SK-N-SH (cell line): ENCODE measurements at regions not wholly inside any gene's neighbourhood (a gene's known extent, or its start where the extent isn't known, plus 50 kb on each side); places are given as distances from the start of the nearest gene placed in this dataset.
A peak's percentile ranks its signal among the peaks of the same experiment; 100 is the strongest.

Experiments
- CTCF ChIA-PET: fragments of 300-600, 350-600 bp; formaldehyde crosslinking; extraction: SDS; loops from one replicate; lab custom pipeline; 2021; lab: Yijun Ruan, JAX
- POLR2A ChIA-PET: fragments of 350-600 bp; sonication (Branson Sonifier 250); formaldehyde crosslinking; extraction: SDS; loops from one replicate; lab custom pipeline; 2020; ENCODE audit warnings: antibody characterized with exemption, inconsistent platforms; lab: Yijun Ruan, JAX
- DNase-seq: peaks from one replicate; pipeline ENCODE4 v3.0.0; 2012
- H2AFZ ChIP-seq: fragments of 200-600 bp; sonication (generic); 2 replicates; pipeline ENCODE4 v1.8.1; 2016; ENCODE audit warnings: antibody characterized with exemption, mild to moderate bottlenecking, low read depth
- H3F3A ChIP-seq: fragments of 200-600 bp; sonication (generic); replicated peaks from 2 replicates; pipeline ENCODE3; 2016; ENCODE audit warnings: antibody characterized with exemption, mild to moderate bottlenecking; ENCODE audit not compliant: insufficient read depth
- H3K27ac ChIP-seq, 2 experiments: fragments of 200-500 bp in 1 of 2; fragments of 200-600 bp in 1 of 2; sonication (Bioruptor generic) in 1 of 2; sonication (generic), shearing (Covaris generic) in 1 of 2; 2 replicates each; pipeline versions ENCODE4 v1.5.1 to v1.6.1; 2014 to 2016; ENCODE audit warnings: low read depth in 2 of 2, inconsistent platforms in 1 of 2, low read length in 1 of 2, mild to moderate bottlenecking in 1 of 2, mixed read lengths in 1 of 2
- H3K27me3 ChIP-seq: fragments of 200-600 bp; sonication (generic), shearing (Covaris generic); 2 replicates; pipeline ENCODE4 v1.6.1; 2016; ENCODE audit warnings: mixed run types; ENCODE audit not compliant: insufficient read depth
- H3K36me3 ChIP-seq, 2 experiments: fragments of 200-500 bp in 1 of 2; fragments of 200-600 bp in 1 of 2; sonication (Bioruptor generic) in 1 of 2; sonication (generic) in 1 of 2; replicated peaks in 1 of 2; 2 replicates each; pipeline versions ENCODE3 to v1.5.1; 2014 to 2016; ENCODE audit warnings: low read length in 1 of 2, mild to moderate bottlenecking in 1 of 2; ENCODE audit not compliant: insufficient read depth in 2 of 2, control insufficient read depth in 1 of 2
- H3K4me1 ChIP-seq, 2 experiments: fragments of 200-500 bp in 1 of 2; fragments of 200-600 bp in 1 of 2; sonication (Bioruptor generic) in 1 of 2; sonication (generic), shearing (Covaris generic) in 1 of 2; 2 replicates each; pipeline versions ENCODE4 v1.5.1 to v1.6.1; 2014 to 2016; ENCODE audit warnings: low read depth in 1 of 2, low read length in 1 of 2, mixed run types in 1 of 2; ENCODE audit not compliant: insufficient read depth in 2 of 2, control insufficient read depth in 1 of 2
- H3K4me2 ChIP-seq: fragments of 200-600 bp; sonication (generic), shearing (Covaris generic); 2 replicates; pipeline ENCODE4 v1.6.1; 2017; ENCODE audit warnings: mixed run types
- H3K4me3 ChIP-seq, 2 experiments: fragments of 200-500 bp in 1 of 2; fragments of 200-600 bp in 1 of 2; sonication (Bioruptor generic) in 1 of 2; sonication (generic), shearing (Covaris generic) in 1 of 2; 2 replicates each; pipeline versions ENCODE4 v1.5.1 to v1.8.1; 2014 to 2016; ENCODE audit warnings: low read depth in 2 of 2, inconsistent platforms in 1 of 2, low read length in 1 of 2, mild to moderate bottlenecking in 1 of 2, mixed read lengths in 1 of 2, moderate library complexity in 1 of 2
- H3K79me2 ChIP-seq: fragments of 200-600 bp; sonication (generic); 2 replicates; pipeline ENCODE4 v1.8.1; 2017; ENCODE audit warnings: mild to moderate bottlenecking; ENCODE audit not compliant: insufficient read depth
- H3K9ac ChIP-seq: fragments of 200-600 bp; sonication (generic); 2 replicates; pipeline ENCODE4 v1.6.1; 2017; ENCODE audit warnings: mixed run types
- H3K9me2 ChIP-seq: fragments of 200-600 bp; sonication (generic); 2 replicates; pipeline ENCODE4 v1.6.1; 2017; ENCODE audit warnings: mixed run types
- H3K9me3 ChIP-seq: fragments of 200-600 bp; sonication (generic); 2 replicates; pipeline ENCODE4 v1.6.1; 2017; ENCODE audit warnings: mixed run types, mild to moderate bottlenecking, moderate library complexity
- H4K20me1 ChIP-seq: fragments of 200-600 bp; sonication (generic); 2 replicates; pipeline ENCODE4 v1.6.1; 2017; ENCODE audit warnings: mild to moderate bottlenecking, mixed run types; ENCODE audit not compliant: insufficient read depth
- EP300 ChIP-seq, 2 experiments: IDR thresholded peaks; 2 replicates each; pipeline versions ENCODE4 v1.4.0 to v1.6.1; 2012; ENCODE audit warnings: borderline replicate concordance in 1 of 2, low read depth in 1 of 2, low read length in 1 of 2
- EZH2phosphoT487 ChIP-seq: fragments of 200-600 bp; sonication (generic); IDR thresholded peaks from 2 replicates; pipeline ENCODE4 v1.6.1; 2017; ENCODE audit warnings: low read depth, mixed run types, mild to moderate bottlenecking, antibody characterized with exemption, moderate library complexity, borderline replicate concordance
- FOSL2 ChIP-seq: IDR thresholded peaks from 2 replicates; pipeline ENCODE4 v1.4.0; 2012; ENCODE audit warnings: low read depth, mild to moderate bottlenecking, moderate library complexity, borderline replicate concordance
- FOXJ3 ChIP-seq: sonication (generic); formaldehyde crosslinking; IDR thresholded peaks from 2 replicates; pipeline ENCODE4 v1.5.1; 2020; ENCODE audit warnings: mild to moderate bottlenecking, missing genetic modification reagents
- FOXM1 ChIP-seq: IDR thresholded peaks from 2 replicates; pipeline ENCODE4 v1.4.0; 2012; ENCODE audit warnings: low read depth, mild to moderate bottlenecking
- GATA2 ChIP-seq: sonication (generic); formaldehyde crosslinking; IDR thresholded peaks from 2 replicates; pipeline ENCODE4 v1.5.0; 2020; ENCODE audit warnings: mild to moderate bottlenecking, missing genetic modification reagents
- JUND ChIP-seq: IDR thresholded peaks from 2 replicates; pipeline ENCODE4 v1.4.0; 2012
- MEF2A ChIP-seq: IDR thresholded peaks from 2 replicates; pipeline ENCODE4 v1.4.0; 2012; ENCODE audit warnings: low read depth, borderline replicate concordance
- NFIC ChIP-seq: IDR thresholded peaks from 2 replicates; pipeline ENCODE4 v1.4.0; 2012; ENCODE audit warnings: borderline replicate concordance
- NRF1 ChIP-seq: IDR thresholded peaks from 2 replicates; pipeline ENCODE4 v1.6.1; 2012; ENCODE audit warnings: low read depth, mild to moderate bottlenecking, low read length
- POLR2AphosphoS5 ChIP-seq: IDR thresholded peaks from 2 replicates; pipeline ENCODE4 v1.6.1; 2012; ENCODE audit warnings: low read depth, low read length
- RCOR1 ChIP-seq: fragments of 150-350 bp; IDR thresholded peaks from 2 replicates; pipeline ENCODE4 v1.6.1; 2017; ENCODE audit warnings: antibody characterized with exemption, low read length
- RFX5 ChIP-seq: IDR thresholded peaks from 2 replicates; pipeline ENCODE4 v1.6.1; 2012; ENCODE audit warnings: mild to moderate bottlenecking, improper control_type of control experiment, low read length
- RXRA ChIP-seq: IDR thresholded peaks from 2 replicates; pipeline ENCODE4 v1.4.0; 2012; ENCODE audit warnings: low read depth, mild to moderate bottlenecking, borderline replicate concordance
- SMC3 ChIP-seq: IDR thresholded peaks from 2 replicates; pipeline ENCODE4 v1.6.1; 2012; ENCODE audit warnings: low read depth, low read length, improper control_type of control experiment
- TCF12 ChIP-seq: IDR thresholded peaks from 2 replicates; pipeline ENCODE4 v1.4.0; 2012
- TEAD4 ChIP-seq: IDR thresholded peaks from 2 replicates; pipeline ENCODE4 v1.4.0; 2012; ENCODE audit warnings: mild to moderate bottlenecking, borderline replicate concordance; ENCODE audit not compliant: insufficient read depth
- YY1 ChIP-seq: IDR thresholded peaks from 2 replicates; pipeline ENCODE4 v1.4.0; 2012; ENCODE audit warnings: low read depth, mild to moderate bottlenecking
- WGBS: methylation state at CpG from one replicate; pipeline ENCODE4 v1.1.6; 2017; ENCODE audit warnings: low lambda C conversion rate; 5-methylcytosine and 5-hydroxymethylcytosine counted together
- TF ChIP-seq, protein P1 (sequence below): IDR thresholded peaks from 2 replicates; pipeline ENCODE4 v1.4.0; 2012; ENCODE audit warnings: low read depth
- TF ChIP-seq, protein P2 (sequence below): fragments of 200-600 bp; sonication (generic); IDR thresholded peaks from 2 replicates; pipeline ENCODE4 v1.6.1; 2017; ENCODE audit warnings: antibody characterized with exemption, mild to moderate bottlenecking, moderate library complexity
- TF ChIP-seq, protein P3 (sequence below): fragments of 150-350 bp; IDR thresholded peaks from 2 replicates; pipeline ENCODE4 v1.6.1; 2016; ENCODE audit warnings: mild to moderate bottlenecking, low read depth, low read length

DNA sequence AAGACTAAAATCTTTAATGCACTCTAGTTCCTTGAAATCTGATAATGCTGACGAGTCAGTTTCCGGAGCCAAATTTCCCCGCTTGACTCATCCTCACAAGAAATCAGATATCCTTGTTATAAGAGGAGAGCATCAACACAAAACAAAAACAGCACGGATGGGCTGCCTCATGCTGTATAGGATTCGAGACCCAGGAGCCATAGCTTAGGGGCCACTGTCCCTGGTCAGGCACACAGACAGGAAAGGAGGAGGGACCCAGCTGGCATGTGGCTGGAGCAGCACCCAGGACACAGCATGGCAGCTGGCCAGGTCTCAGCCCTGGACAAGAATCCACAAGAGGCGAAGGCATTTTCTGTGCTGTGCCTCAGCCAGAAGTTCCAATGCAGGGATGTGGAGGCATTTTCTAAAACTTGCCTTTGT lies 110.2 kb upstream of the SPATA13 start:
- no peak overlapping the region for H2AFZ ChIP-seq
- WGBS: 10% methylated on average over 5 of the region's 6 CpGs
- no peaks in the 10 kb centered on the region for H4K20me1 ChIP-seq
- CTCF ChIA-PET: interaction anchor here (1.0 to 5.0 kb wide), 3 partner anchors 30 to 178 kb away, joined by 3 to 42 read pairs (median 7); no protein-coding TSS in a partner anchor
- no peaks in the 10 kb centered on the region for H3K79me2 ChIP-seq
- TF ChIP-seq NRF1: no peak
- TF ChIP-seq EP300 (IDR thresholded peaks at IDR 0.05; ENCODE audit: borderline replicate concordance in 1 of 2, low read depth in 1 of 2, low read length in 1 of 2): peak in 1 of 2 experiments; percentile 48; a peak in 1 of 4 replicates
- TF ChIP-seq, protein P1, sequence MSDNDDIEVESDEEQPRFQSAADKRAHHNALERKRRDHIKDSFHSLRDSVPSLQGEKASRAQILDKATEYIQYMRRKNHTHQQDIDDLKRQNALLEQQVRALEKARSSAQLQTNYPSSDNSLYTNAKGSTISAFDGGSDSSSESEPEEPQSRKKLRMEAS: peak; percentile 1; the same call in 1 of the 2 replicates
- TF ChIP-seq POLR2AphosphoS5: no peak
- TF ChIP-seq RXRA: 0 out of 2 replicates have a peak, but pooled peaks have one; percentile 30
- TF ChIP-seq, protein P2, sequence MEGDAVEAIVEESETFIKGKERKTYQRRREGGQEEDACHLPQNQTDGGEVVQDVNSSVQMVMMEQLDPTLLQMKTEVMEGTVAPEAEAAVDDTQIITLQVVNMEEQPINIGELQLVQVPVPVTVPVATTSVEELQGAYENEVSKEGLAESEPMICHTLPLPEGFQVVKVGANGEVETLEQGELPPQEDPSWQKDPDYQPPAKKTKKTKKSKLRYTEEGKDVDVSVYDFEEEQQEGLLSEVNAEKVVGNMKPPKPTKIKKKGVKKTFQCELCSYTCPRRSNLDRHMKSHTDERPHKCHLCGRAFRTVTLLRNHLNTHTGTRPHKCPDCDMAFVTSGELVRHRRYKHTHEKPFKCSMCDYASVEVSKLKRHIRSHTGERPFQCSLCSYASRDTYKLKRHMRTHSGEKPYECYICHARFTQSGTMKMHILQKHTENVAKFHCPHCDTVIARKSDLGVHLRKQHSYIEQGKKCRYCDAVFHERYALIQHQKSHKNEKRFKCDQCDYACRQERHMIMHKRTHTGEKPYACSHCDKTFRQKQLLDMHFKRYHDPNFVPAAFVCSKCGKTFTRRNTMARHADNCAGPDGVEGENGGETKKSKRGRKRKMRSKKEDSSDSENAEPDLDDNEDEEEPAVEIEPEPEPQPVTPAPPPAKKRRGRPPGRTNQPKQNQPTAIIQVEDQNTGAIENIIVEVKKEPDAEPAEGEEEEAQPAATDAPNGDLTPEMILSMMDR: no peak
- no peak for TF ChIP-seq FOXJ3
- TF ChIP-seq EZH2phosphoT487: no peak
- TF ChIP-seq YY1: no peak
- 0 out of 2 replicates have a peak, but pooled peaks have one; percentile 19 for TF ChIP-seq TEAD4
- TF ChIP-seq JUND: peak; percentile 81
- TF ChIP-seq RFX5: no peak
- TF ChIP-seq SMC3: no peak
- TF ChIP-seq, protein P3, sequence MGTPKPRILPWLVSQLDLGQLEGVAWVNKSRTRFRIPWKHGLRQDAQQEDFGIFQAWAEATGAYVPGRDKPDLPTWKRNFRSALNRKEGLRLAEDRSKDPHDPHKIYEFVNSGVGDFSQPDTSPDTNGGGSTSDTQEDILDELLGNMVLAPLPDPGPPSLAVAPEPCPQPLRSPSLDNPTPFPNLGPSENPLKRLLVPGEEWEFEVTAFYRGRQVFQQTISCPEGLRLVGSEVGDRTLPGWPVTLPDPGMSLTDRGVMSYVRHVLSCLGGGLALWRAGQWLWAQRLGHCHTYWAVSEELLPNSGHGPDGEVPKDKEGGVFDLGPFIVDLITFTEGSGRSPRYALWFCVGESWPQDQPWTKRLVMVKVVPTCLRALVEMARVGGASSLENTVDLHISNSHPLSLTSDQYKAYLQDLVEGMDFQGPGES: no peak
- peak; percentile 46 for TF ChIP-seq TCF12
- TF ChIP-seq FOXM1: no peak
- TF ChIP-seq NFIC: peak; percentile 80
- TF ChIP-seq GATA2 (CRISPR knock-in tag): no peak
- TF ChIP-seq RCOR1: no peak
- TF ChIP-seq MEF2A: 0 out of 2 replicates have a peak, but pooled peaks have one; percentile 26
- peak; percentile 87 for TF ChIP-seq FOSL2
- peak overlapping the region; percentile 58 to 70 for H3K27ac ChIP-seq
- H3K36me3 ChIP-seq: no peaks in the 10 kb centered on the region
- H3K4me1 ChIP-seq: peaks cover 5 to 15% of the 10 kb centered on the region in 2 experiments; a peak in 3 of 4 replicates
- H3F3A ChIP-seq: no peaks in the 10 kb centered on the region
- H3K9me3 ChIP-seq: no peaks in the 10 kb centered on the region
- H3K27me3 ChIP-seq: no peaks in the 10 kb centered on the region
- H3K4me2 ChIP-seq: peak overlapping the region; percentile 69
- DNase-seq: no peak
- POLR2A ChIA-PET: no interaction called here
- H3K9me2 ChIP-seq: no peaks in the 10 kb centered on the region
- no peak overlapping the region for H3K9ac ChIP-seq
- H3K4me3 ChIP-seq: peak overlapping the region in 1 of 2 experiments; percentile 36; a peak in 1 of 4 replicates
